ENCODE measurements at regions not wholly inside any gene's neighbourhood (a gene's known extent, or its start where the extent isn't known, plus 50 kb on each side); places are given as distances from the start of the nearest gene placed in this dataset.

- TF ChIP-seq, protein P1, sequence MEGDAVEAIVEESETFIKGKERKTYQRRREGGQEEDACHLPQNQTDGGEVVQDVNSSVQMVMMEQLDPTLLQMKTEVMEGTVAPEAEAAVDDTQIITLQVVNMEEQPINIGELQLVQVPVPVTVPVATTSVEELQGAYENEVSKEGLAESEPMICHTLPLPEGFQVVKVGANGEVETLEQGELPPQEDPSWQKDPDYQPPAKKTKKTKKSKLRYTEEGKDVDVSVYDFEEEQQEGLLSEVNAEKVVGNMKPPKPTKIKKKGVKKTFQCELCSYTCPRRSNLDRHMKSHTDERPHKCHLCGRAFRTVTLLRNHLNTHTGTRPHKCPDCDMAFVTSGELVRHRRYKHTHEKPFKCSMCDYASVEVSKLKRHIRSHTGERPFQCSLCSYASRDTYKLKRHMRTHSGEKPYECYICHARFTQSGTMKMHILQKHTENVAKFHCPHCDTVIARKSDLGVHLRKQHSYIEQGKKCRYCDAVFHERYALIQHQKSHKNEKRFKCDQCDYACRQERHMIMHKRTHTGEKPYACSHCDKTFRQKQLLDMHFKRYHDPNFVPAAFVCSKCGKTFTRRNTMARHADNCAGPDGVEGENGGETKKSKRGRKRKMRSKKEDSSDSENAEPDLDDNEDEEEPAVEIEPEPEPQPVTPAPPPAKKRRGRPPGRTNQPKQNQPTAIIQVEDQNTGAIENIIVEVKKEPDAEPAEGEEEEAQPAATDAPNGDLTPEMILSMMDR (conservative IDR thresholded peaks at IDR 0.05; ENCODE audit: low read length) = no peak
- no peak for TF ChIP-seq EZH2phosphoT487 (IDR thresholded peaks at IDR 0.05; ENCODE audit: borderline replicate concordance)
These were observed 221.6 kb downstream of the ENGASE start for GRCh38 chr17:79296243-79296642.
